H9 (cell line): ENCODE measurements at regions not wholly inside any gene's neighbourhood (a gene's known extent, or its start where the extent isn't known, plus 50 kb on each side); places are given as distances from the start of the nearest gene placed in this dataset.

ENCODE experiments used
- DNase-seq: peaks from one replicate; pipeline ENCODE4 v3.0.0-alpha.2; 2017
- H2AFZ ChIP-seq: one replicate; pipeline ENCODE4 v1.6.1; 2013; ENCODE audit warnings: mild to moderate bottlenecking, low read length, control low read depth, moderate library complexity
- H2AK5ac ChIP-seq: 2 replicates; pipeline ENCODE4 v1.6.1; 2013; ENCODE audit warnings: low read length, control low read depth, mixed read lengths; ENCODE audit not compliant: insufficient read length
- H2BK120ac ChIP-seq: one replicate; pipeline ENCODE4 v1.6.1; 2013; ENCODE audit warnings: low read depth, mild to moderate bottlenecking, low read length, control low read depth, inconsistent platforms; ENCODE audit not compliant: poor library complexity, severe bottlenecking
- H2BK12ac ChIP-seq: 2 replicates; pipeline ENCODE4 v1.6.1; 2013; ENCODE audit warnings: low read length, control low read depth, mixed read lengths, low read depth; ENCODE audit not compliant: insufficient read length
- H2BK15ac ChIP-seq: 2 replicates; pipeline ENCODE4 v1.6.1; 2013; ENCODE audit warnings: low read depth, low read length, control low read depth
- H2BK20ac ChIP-seq: one replicate; pipeline ENCODE4 v1.6.1; 2013; ENCODE audit warnings: low read depth, mild to moderate bottlenecking, low read length, control low read depth, inconsistent platforms; ENCODE audit not compliant: poor library complexity, severe bottlenecking
- H2BK5ac ChIP-seq: 2 replicates; pipeline ENCODE4 v1.6.1; 2013; ENCODE audit warnings: low read length, control low read depth, mixed read lengths; ENCODE audit not compliant: insufficient read length
- H3K14ac ChIP-seq: 2 replicates; pipeline ENCODE4 v1.6.1; 2013; ENCODE audit warnings: low read length, control low read depth; ENCODE audit not compliant: insufficient read depth
- H3K18ac ChIP-seq: 2 replicates; pipeline ENCODE4 v1.6.1; 2013; ENCODE audit warnings: low read depth, mild to moderate bottlenecking, mixed read lengths, low read length, control low read depth; ENCODE audit not compliant: insufficient read length
- H3K23ac ChIP-seq: 2 replicates; pipeline ENCODE4 v1.6.1; 2013; ENCODE audit warnings: low read length, control low read depth, mixed read lengths, low read depth; ENCODE audit not compliant: insufficient read length
- H3K23me2 ChIP-seq: 2 replicates; pipeline ENCODE4 v1.6.1; 2013; ENCODE audit warnings: low read depth, mild to moderate bottlenecking, mixed read lengths, low read length, control low read depth; ENCODE audit not compliant: insufficient read length, poor library complexity, severe bottlenecking
- H3K27ac ChIP-seq: 2 replicates; pipeline ENCODE4 v1.5.1; 2013; ENCODE audit warnings: low read length, control low read depth, mixed read lengths, low read depth; ENCODE audit not compliant: insufficient read length
- H3K27me3 ChIP-seq: 2 replicates; pipeline ENCODE4 v1.6.1; 2013; ENCODE audit warnings: low read length, control low read depth, inconsistent platforms; ENCODE audit not compliant: insufficient read depth
- H3K4ac ChIP-seq: 2 replicates; pipeline ENCODE4 v1.6.1; 2013; ENCODE audit warnings: low read depth, mild to moderate bottlenecking, control low read depth, inconsistent platforms, low read length, moderate library complexity
- H3K4me1 ChIP-seq: 2 replicates; pipeline ENCODE4 v1.6.1; 2013; ENCODE audit warnings: low read length, control low read depth, inconsistent platforms; ENCODE audit not compliant: insufficient read depth
- H3K4me2 ChIP-seq: 2 replicates; pipeline ENCODE4 v1.6.1; 2013; ENCODE audit warnings: low read length, control low read depth, mixed read lengths; ENCODE audit not compliant: insufficient read length, insufficient read depth
- H3K56ac ChIP-seq: 2 replicates; pipeline ENCODE4 v1.6.1; 2013; ENCODE audit warnings: low read depth, mild to moderate bottlenecking, mixed read lengths, low read length, control low read depth; ENCODE audit not compliant: insufficient read length
- H3K79me1 ChIP-seq: 2 replicates; pipeline ENCODE4 v1.6.1; 2013; ENCODE audit warnings: low read depth, mild to moderate bottlenecking, moderate library complexity, low read length, control low read depth, inconsistent platforms; ENCODE audit not compliant: insufficient read depth, poor library complexity, severe bottlenecking
- H3K79me2 ChIP-seq: 2 replicates; pipeline ENCODE4 v1.6.1; 2013; ENCODE audit warnings: low read length, control low read depth, inconsistent platforms; ENCODE audit not compliant: insufficient read depth
- H3K9ac ChIP-seq: 2 replicates; pipeline ENCODE4 v1.6.1; 2013; ENCODE audit warnings: low read length, control low read depth, mixed read lengths; ENCODE audit not compliant: insufficient read length; ENCODE audit errors: extremely low read depth
- H3K9me3 ChIP-seq: one replicate; pipeline ENCODE4 v1.6.1; 2013; ENCODE audit warnings: low read depth, low read length, inconsistent platforms; ENCODE audit not compliant: control insufficient read depth
- H3T11ph ChIP-seq: one replicate; pipeline ENCODE4 v1.6.1; 2013; ENCODE audit warnings: mild to moderate bottlenecking, low read length, control low read depth, inconsistent platforms
- H4K20me1 ChIP-seq: one replicate; pipeline ENCODE4 v1.6.1; 2013; ENCODE audit not compliant: control insufficient read depth, insufficient read length, insufficient read depth
- H4K5ac ChIP-seq: 2 replicates; pipeline ENCODE4 v1.6.1; 2013; ENCODE audit warnings: low read depth, mild to moderate bottlenecking, mixed read lengths, low read length, control low read depth; ENCODE audit not compliant: insufficient read length
- H4K8ac ChIP-seq: replicated peaks from 2 replicates; pipeline ENCODE4 v1.6.1; 2013; ENCODE audit warnings: low read length, control low read depth, mixed read lengths, low read depth; ENCODE audit not compliant: insufficient read length
- H4K91ac ChIP-seq: 2 replicates; pipeline ENCODE4 v1.6.1; 2013; ENCODE audit warnings: low read depth, mild to moderate bottlenecking, moderate library complexity, mixed read lengths, low read length, control low read depth; ENCODE audit not compliant: insufficient read length
- H3K27ac Mint-ChIP-seq, 3 experiments: 2 replicates in 2 of 3; 3 replicates in 1 of 3; pipeline ENCODE4 v1.8.0; 2020 to 2021; ENCODE audit warnings: mixed read lengths in 3 of 3, mild to moderate bottlenecking in 1 of 3, moderate library complexity in 1 of 3
- H3K27me3 Mint-ChIP-seq: 2 replicates; pipeline ENCODE4 v1.8.0; 2021; ENCODE audit warnings: low read depth, mild to moderate bottlenecking, moderate library complexity, mixed read lengths
- H3K36me3 Mint-ChIP-seq, 3 experiments: 2 replicates in 2 of 3; 3 replicates in 1 of 3; pipeline ENCODE4 v1.8.0; 2020 to 2021; ENCODE audit warnings: low read depth in 3 of 3, mixed read lengths in 3 of 3; ENCODE audit not compliant: insufficient read depth in 1 of 3
- H3K4me1 Mint-ChIP-seq, 2 experiments: 2 replicates each; pipeline ENCODE4 v1.8.0; 2020; ENCODE audit warnings: mixed read lengths in 2 of 2
- H3K4me3 Mint-ChIP-seq, 2 experiments: 2 replicates in 1 of 2; 3 replicates in 1 of 2; pipeline ENCODE4 v1.8.0; 2020 to 2021; ENCODE audit warnings: mild to moderate bottlenecking in 2 of 2, mixed read lengths in 2 of 2, moderate library complexity in 1 of 2
- H3K9me3 Mint-ChIP-seq, 2 experiments: 2 replicates in 1 of 2; 3 replicates in 1 of 2; pipeline ENCODE4 v1.8.0; 2020; ENCODE audit warnings: mild to moderate bottlenecking in 2 of 2, mixed read lengths in 2 of 2, moderate library complexity in 1 of 2
- WGBS: extraction: QIAGEN DNeasy Blood & Tissue Kit; methylation state at CpG from one replicate; pipeline ENCODE4 v1.1.7; 2013; ENCODE audit warnings: missing lambda C conversion rate, low lambda C conversion rate, mixed read lengths; ENCODE audit not compliant: insufficient read length; ENCODE audit errors: extremely low coverage; 5-methylcytosine and 5-hydroxymethylcytosine counted together
- TF ChIP-seq, protein P1 (sequence below): fragments of 200-600 bp; sonication (generic); conservative IDR thresholded peaks from 3 replicates; pipeline ENCODE4 v1.8.0; 2021; ENCODE audit warnings: antibody characterized with exemption, mild to moderate bottlenecking

DNA sequence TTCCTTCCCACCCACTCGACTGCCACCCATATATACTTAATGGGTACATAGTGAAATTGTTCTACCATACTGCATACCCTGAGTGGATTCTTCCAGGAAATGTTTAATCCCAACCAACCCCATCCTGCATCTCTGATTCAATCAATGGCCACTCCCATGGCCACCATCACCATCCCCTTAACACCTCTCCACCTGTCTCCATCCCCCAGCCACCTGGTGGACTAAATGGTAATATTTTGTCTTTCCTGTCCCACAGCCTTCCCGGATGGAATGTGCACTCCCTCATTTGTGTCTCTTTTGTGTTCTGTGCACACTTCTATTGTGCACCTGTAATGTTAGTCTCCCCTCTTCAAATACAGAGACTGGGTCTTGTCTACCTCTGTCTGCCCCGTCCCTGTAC lies 259.9 kb downstream of the ALDH8A1 start:
- no CpG with 5 or more reads among the region's 3 CpGs for WGBS
- Mint-ChIP-seq H3K4me1 (no peaks in the 10 kb centered on the region), H3K36me3 (no peaks in the 10 kb centered on the region), H3K27me3 (no peaks in the 10 kb centered on the region), H3K9me3 (no peaks in the 10 kb centered on the region; a peak in 1 of 5 replicates), H3K27ac (no peak overlapping the region; a peak in 1 of 7 replicates), H3K4me3 (no peak overlapping the region)
- H3K27me3 ChIP-seq = no peaks in the 10 kb centered on the region
- no peak overlapping the region for H3K27ac ChIP-seq
- TF ChIP-seq, protein P1, sequence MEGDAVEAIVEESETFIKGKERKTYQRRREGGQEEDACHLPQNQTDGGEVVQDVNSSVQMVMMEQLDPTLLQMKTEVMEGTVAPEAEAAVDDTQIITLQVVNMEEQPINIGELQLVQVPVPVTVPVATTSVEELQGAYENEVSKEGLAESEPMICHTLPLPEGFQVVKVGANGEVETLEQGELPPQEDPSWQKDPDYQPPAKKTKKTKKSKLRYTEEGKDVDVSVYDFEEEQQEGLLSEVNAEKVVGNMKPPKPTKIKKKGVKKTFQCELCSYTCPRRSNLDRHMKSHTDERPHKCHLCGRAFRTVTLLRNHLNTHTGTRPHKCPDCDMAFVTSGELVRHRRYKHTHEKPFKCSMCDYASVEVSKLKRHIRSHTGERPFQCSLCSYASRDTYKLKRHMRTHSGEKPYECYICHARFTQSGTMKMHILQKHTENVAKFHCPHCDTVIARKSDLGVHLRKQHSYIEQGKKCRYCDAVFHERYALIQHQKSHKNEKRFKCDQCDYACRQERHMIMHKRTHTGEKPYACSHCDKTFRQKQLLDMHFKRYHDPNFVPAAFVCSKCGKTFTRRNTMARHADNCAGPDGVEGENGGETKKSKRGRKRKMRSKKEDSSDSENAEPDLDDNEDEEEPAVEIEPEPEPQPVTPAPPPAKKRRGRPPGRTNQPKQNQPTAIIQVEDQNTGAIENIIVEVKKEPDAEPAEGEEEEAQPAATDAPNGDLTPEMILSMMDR = no peak; the same call in 2 of the 3 replicates
- no peaks in the 10 kb centered on the region for H3K79me2 ChIP-seq
- H3K9ac ChIP-seq = no peak overlapping the region
- H4K8ac ChIP-seq = no peak overlapping the region
- no peak overlapping the region for H2BK15ac ChIP-seq
- no peak overlapping the region for H3K4ac ChIP-seq
- no peak overlapping the region for H3T11ph ChIP-seq
- H2BK120ac ChIP-seq = no peak overlapping the region
- no peaks in the 10 kb centered on the region for H4K20me1 ChIP-seq
- H3K18ac ChIP-seq = no peak overlapping the region
- H3K4me1 ChIP-seq = no peaks in the 10 kb centered on the region
- H2BK12ac ChIP-seq = no peak overlapping the region
- H2AFZ ChIP-seq = no peak overlapping the region
- H3K23ac ChIP-seq = no peak overlapping the region
- no peak overlapping the region for H2BK5ac ChIP-seq
- no peaks in the 10 kb centered on the region for H3K9me3 ChIP-seq
- no peak overlapping the region for H4K5ac ChIP-seq
- no peak for DNase-seq
- H2AK5ac ChIP-seq = no peak overlapping the region
- no peaks in the 10 kb centered on the region for H3K23me2 ChIP-seq
- H3K56ac ChIP-seq = no peak overlapping the region
- H2BK20ac ChIP-seq = no peak overlapping the region
- no peak overlapping the region for H4K91ac ChIP-seq
- H3K79me1 ChIP-seq = no peaks in the 10 kb centered on the region
- H3K14ac ChIP-seq = no peak overlapping the region
- H3K4me2 ChIP-seq = no peak overlapping the region
